Thoracic aorta (tissue), 2 donors: ENCODE measurements at regions not wholly inside any gene's neighbourhood (a gene's known extent, or its start where the extent isn't known, plus 50 kb on each side); places are given as distances from the start of the nearest gene placed in this dataset.

Experiments used
- ATAC-seq: fragments of 150-250 bp; one replicate; pipeline ENCODE4 v1.8.0; 2017; ENCODE audit warnings: low read depth; ENCODE audit not compliant: insufficient number of reproducible peaks, low FRiP score
- DNase-seq: peaks from one replicate; pipeline ENCODE4 v3.0.0-alpha.2; 2020; ENCODE audit warnings: low spot score
- H3K27ac ChIP-seq, 2 donors: fragments of 200-600 bp; sonication (generic); 1 replicate in 1 of 2; 2 replicates in 1 of 2; pipeline ENCODE4 v1.5.1; 2016; ENCODE audit warnings: mild to moderate bottlenecking in 2 of 2, moderate library complexity in 2 of 2
- H3K27me3 ChIP-seq: fragments of 200-600 bp; sonication (generic); replicated peaks from 2 replicates; pipeline ENCODE4 v1.6.0; 2016; ENCODE audit warnings: mild to moderate bottlenecking; ENCODE audit not compliant: insufficient read depth
- H3K36me3 ChIP-seq: fragments of 200-600 bp; sonication (generic); one replicate; pipeline ENCODE4 v1.5.1; 2016
- H3K4me1 ChIP-seq, 2 donors: fragments of 200-600 bp; sonication (generic); 1 replicate in 1 of 2; 2 replicates in 1 of 2; pipeline versions ENCODE4 v1.5.1 to v1.6.0; 2016; ENCODE audit warnings: low read depth in 2 of 2, mild to moderate bottlenecking in 1 of 2; ENCODE audit not compliant: control insufficient read depth in 1 of 2
- H3K4me3 ChIP-seq: fragments of 200-600 bp; sonication (generic); 2 replicates; pipeline ENCODE4 v1.5.1; 2016; ENCODE audit warnings: mild to moderate bottlenecking
- H3K9me3 ChIP-seq: fragments of 200-600 bp; sonication (generic); 2 replicates; pipeline ENCODE4 v1.5.1; 2016
- TF ChIP-seq, protein P1 (sequence below): fragments of 200-600 bp; sonication (generic); IDR thresholded peaks from one replicate; pipeline ENCODE4 v1.5.1; 2019; ENCODE audit warnings: antibody characterized with exemption

DNA sequence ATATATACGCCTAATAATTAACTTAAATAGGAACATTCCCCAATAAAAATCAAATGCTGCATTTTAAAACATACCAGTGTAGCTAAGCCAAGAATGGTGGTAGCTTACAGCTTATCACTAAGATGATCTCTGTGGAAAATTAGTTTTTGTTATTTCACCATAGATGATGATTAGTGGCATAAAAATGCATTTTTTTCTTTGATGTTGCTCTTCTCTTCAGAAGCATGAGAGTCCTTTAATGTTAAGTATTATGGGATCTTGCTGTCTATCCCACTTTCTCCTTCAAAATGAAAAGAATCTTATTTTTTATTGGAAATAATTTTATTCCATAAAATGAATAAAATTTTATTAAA lies 731.0 kb downstream of the SLITRK1 start:
- no peaks in the 10 kb centered on the region for H3K4me1 ChIP-seq
- no peaks in the 10 kb centered on the region for H3K27me3 ChIP-seq
- no peaks in the 10 kb centered on the region for H3K9me3 ChIP-seq
- TF ChIP-seq, protein P1, sequence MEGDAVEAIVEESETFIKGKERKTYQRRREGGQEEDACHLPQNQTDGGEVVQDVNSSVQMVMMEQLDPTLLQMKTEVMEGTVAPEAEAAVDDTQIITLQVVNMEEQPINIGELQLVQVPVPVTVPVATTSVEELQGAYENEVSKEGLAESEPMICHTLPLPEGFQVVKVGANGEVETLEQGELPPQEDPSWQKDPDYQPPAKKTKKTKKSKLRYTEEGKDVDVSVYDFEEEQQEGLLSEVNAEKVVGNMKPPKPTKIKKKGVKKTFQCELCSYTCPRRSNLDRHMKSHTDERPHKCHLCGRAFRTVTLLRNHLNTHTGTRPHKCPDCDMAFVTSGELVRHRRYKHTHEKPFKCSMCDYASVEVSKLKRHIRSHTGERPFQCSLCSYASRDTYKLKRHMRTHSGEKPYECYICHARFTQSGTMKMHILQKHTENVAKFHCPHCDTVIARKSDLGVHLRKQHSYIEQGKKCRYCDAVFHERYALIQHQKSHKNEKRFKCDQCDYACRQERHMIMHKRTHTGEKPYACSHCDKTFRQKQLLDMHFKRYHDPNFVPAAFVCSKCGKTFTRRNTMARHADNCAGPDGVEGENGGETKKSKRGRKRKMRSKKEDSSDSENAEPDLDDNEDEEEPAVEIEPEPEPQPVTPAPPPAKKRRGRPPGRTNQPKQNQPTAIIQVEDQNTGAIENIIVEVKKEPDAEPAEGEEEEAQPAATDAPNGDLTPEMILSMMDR, result no peak
- ATAC-seq (no peak), DNase-seq (no peak)
- H3K4me3 ChIP-seq, result no peak overlapping the region
- no peaks in the 10 kb centered on the region for H3K36me3 ChIP-seq
- H3K27ac ChIP-seq, result no peak overlapping the region

DNA sequence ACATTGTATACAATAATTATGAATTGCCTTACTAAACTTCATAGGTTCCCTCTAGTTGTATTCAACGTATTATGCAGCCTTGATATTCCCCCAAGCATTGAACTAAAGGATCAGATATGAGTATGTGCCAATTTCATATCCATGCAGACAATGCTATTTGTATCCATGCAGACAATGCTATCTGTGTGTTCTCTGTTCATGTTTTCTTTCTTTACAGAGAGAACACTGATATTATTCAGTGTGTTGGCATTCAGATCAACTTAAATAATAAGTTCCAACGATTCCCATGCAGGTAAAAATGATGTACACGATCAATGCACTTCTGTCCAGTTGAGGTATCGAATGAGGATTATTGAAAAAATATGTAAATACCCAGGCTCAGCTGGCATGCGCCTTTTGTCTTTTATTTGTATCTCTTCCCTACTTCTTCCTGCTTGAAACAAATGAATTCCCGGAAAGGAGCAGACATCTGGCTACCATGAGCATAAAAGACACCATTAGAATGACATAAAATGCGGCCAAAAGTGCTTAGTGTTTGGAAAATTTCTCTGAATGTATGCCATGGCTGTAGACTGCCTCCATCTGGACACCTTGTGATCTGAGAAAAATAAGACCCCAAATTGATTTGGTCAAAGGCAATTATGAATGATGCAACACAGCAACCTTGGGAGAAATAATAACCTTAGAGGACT lies 731.5 kb downstream of the SLITRK1 start:
- no peaks in the 10 kb centered on the region for H3K4me1 ChIP-seq
- H3K27ac ChIP-seq, result no peak overlapping the region
- no peaks in the 10 kb centered on the region for H3K36me3 ChIP-seq
- H3K9me3 ChIP-seq, result no peaks in the 10 kb centered on the region
- ATAC-seq (no peak), DNase-seq (no peak)
- TF ChIP-seq, protein P1, result no peak
- H3K4me3 ChIP-seq, result no peak overlapping the region
- H3K27me3 ChIP-seq, result no peaks in the 10 kb centered on the region

DNA sequence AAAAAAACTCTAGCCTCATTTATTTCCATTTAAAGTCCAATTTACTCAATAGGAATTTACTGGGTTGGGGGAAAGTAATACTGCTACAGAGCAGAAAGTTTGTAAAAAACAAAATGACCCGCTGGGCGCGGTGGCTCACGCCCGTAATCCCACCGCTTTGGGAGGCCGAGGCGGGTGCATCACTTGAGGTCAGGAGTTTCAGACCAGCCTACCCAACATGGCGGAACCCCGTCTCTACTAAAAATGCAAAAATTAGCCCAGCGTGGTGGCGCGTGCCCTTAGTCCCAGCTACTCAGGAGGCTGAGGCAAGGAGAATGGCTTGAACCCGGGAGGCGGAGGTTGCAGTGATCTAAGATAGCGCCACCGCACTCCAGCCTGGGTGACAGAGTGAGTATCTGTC lies 745.6 kb downstream of the SLITRK1 start:
- no peak for DNase-seq
- TF ChIP-seq, protein P1, result no peak
- Histone ChIP-seq H3K36me3 (no peaks in the 10 kb centered on the region), H3K27ac (no peak overlapping the region), H3K4me1 (no peaks in the 10 kb centered on the region), H3K27me3 (no peaks in the 10 kb centered on the region), H3K4me3 (no peak overlapping the region), H3K9me3 (no peaks in the 10 kb centered on the region)
- ATAC-seq, result no peak

DNA sequence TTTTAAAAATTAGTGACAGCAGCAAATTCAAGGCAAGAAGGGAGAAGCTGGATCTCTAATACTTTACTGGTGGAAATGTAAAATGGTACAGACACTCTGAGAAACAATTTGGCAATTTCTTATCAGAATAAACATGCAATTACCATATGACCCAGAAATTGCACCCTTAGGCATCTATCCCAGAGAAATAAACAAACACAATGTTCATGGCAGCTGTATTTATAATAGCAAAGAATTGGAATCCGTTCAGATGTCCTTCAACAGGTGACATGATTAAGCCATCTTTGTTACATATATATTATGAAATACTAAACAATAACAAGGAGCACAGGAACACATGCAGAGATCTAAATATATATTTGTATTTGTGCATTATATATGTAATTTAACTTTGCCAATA lies 756.5 kb downstream of the SLITRK1 start:
- no peaks in the 10 kb centered on the region for H3K4me1 ChIP-seq
- DNase-seq (no peak), ATAC-seq (no peak)
- no peaks in the 10 kb centered on the region for H3K9me3 ChIP-seq
- no peaks in the 10 kb centered on the region for H3K36me3 ChIP-seq
- H3K27me3 ChIP-seq, result no peaks in the 10 kb centered on the region
- no peak overlapping the region for H3K27ac ChIP-seq
- TF ChIP-seq, protein P1, result no peak
- H3K4me3 ChIP-seq, result no peak overlapping the region

DNA sequence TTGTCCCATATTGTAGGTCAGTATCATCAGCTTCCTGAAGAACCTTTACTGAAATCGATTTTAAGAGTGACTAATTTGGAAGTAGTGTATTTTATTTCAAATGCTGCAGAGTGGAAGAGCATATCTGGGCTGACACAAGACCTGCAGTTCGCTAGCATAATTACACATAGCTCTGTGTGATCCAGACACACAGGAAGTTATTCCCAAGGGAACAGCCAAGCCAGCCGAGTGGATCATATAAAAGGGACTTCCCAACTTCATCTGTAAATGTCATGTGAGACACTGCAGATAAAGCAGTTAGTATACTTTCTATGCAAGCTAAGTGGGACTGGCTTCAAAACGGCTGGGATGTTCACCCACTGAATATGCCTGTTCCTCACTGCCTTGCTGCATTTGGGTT lies 760.4 kb downstream of the SLITRK1 start:
- no peaks in the 10 kb centered on the region for H3K27me3 ChIP-seq
- no peaks in the 10 kb centered on the region for H3K9me3 ChIP-seq
- no peak overlapping the region for H3K4me3 ChIP-seq
- H3K36me3 ChIP-seq, result no peaks in the 10 kb centered on the region
- no peaks in the 10 kb centered on the region for H3K4me1 ChIP-seq
- no peak for ATAC-seq
- TF ChIP-seq, protein P1, result no peak
- DNase-seq, result no peak
- no peak overlapping the region for H3K27ac ChIP-seq
